ENCODE measurements at regions not wholly inside any gene's neighbourhood (a gene's known extent, or its start where the extent isn't known, plus 50 kb on each side); places are given as distances from the start of the nearest gene placed in this dataset.

GRCh38 chr17:63136369-63137012 lies 170.5 kb downstream of the TANC2 start:
- no peak overlapping the region for H3K4me2 ChIP-seq
- H2AFZ ChIP-seq (ENCODE audit: low read depth): no peak overlapping the region
- no peak overlapping the region for H3K9ac ChIP-seq
- H3K27ac ChIP-seq: no peak overlapping the region
- no peak overlapping the region for H3K4me3 ChIP-seq (IDR thresholded peaks at IDR 0.05; ENCODE audit: insufficient read depth, low read depth, low read length)
- TF ChIP-seq CTCF (conservative IDR thresholded peaks at IDR 0.05; ENCODE audit: low read depth, low read length): no peak
- H3K79me2 ChIP-seq (ENCODE audit: insufficient read depth, low read depth): no peaks in the 10 kb centered on the region
- H3K4me1 ChIP-seq (ENCODE audit: low read depth, poor library complexity, severe bottlenecking): peaks cover 19% of the 10 kb centered on the region
- no peaks in the 10 kb centered on the region for H3K36me3 ChIP-seq (ENCODE audit: insufficient read depth)
- no peaks in the 10 kb centered on the region for H3K27me3 ChIP-seq (ENCODE audit: insufficient read depth, low read depth)
- H4K20me1 ChIP-seq (ENCODE audit: insufficient read depth): no peaks in the 10 kb centered on the region

GRCh38 chr17:63137163-63137562 lies 171.1 kb downstream of the TANC2 start:
- H2AFZ ChIP-seq (ENCODE audit: low read depth): no peak overlapping the region
- no peak for TF ChIP-seq CTCF (conservative IDR thresholded peaks at IDR 0.05; ENCODE audit: low read depth, low read length)
- peaks cover 19% of the 10 kb centered on the region for H3K4me1 ChIP-seq (ENCODE audit: low read depth, poor library complexity, severe bottlenecking)

GRCh38 chr17:63138713-63139112 lies 172.7 kb downstream of the TANC2 start:
- no peak for TF ChIP-seq CTCF (conservative IDR thresholded peaks at IDR 0.05; ENCODE audit: low read depth, low read length)
- H3K4me3 ChIP-seq (IDR thresholded peaks at IDR 0.05; ENCODE audit: insufficient read depth, low read depth, low read length): no peak overlapping the region
- no peak overlapping the region for H3K4me2 ChIP-seq
- no peak overlapping the region for H3K27ac ChIP-seq
- H2AFZ ChIP-seq (ENCODE audit: low read depth): no peak overlapping the region
- H3K27me3 ChIP-seq (ENCODE audit: insufficient read depth, low read depth): no peaks in the 10 kb centered on the region
- H3K9ac ChIP-seq: no peak overlapping the region
- H3K4me1 ChIP-seq (ENCODE audit: low read depth, poor library complexity, severe bottlenecking): peaks cover 19% of the 10 kb centered on the region
- H3K79me2 ChIP-seq (ENCODE audit: insufficient read depth, low read depth): no peaks in the 10 kb centered on the region
- no peaks in the 10 kb centered on the region for H3K36me3 ChIP-seq (ENCODE audit: insufficient read depth)
- no peaks in the 10 kb centered on the region for H4K20me1 ChIP-seq (ENCODE audit: insufficient read depth)

More at GRCh38 chr17:63137163-63137562, 171.1 kb downstream of the TANC2 start:
- Histone ChIP-seq H3K36me3 (ENCODE audit: insufficient read depth) (no peaks in the 10 kb centered on the region), H3K27ac (no peak overlapping the region), H3K79me2 (ENCODE audit: insufficient read depth, low read depth) (no peaks in the 10 kb centered on the region), H4K20me1 (ENCODE audit: insufficient read depth) (no peaks in the 10 kb centered on the region), H3K9ac (no peak overlapping the region), H3K27me3 (ENCODE audit: insufficient read depth, low read depth) (no peaks in the 10 kb centered on the region), H3K4me2 (no peak overlapping the region), H3K4me3 (IDR thresholded peaks at IDR 0.05; ENCODE audit: insufficient read depth, low read depth, low read length) (no peak overlapping the region)

- no peaks in the 10 kb centered on the region for H4K20me1 ChIP-seq (ENCODE audit: insufficient read depth)
- H3K27ac ChIP-seq: no peak overlapping the region
- TF ChIP-seq CTCF (conservative IDR thresholded peaks at IDR 0.05; ENCODE audit: low read depth, low read length): no peak
- H3K9ac ChIP-seq: no peak overlapping the region
- H3K4me1 ChIP-seq (ENCODE audit: low read depth, poor library complexity, severe bottlenecking): peaks cover 19% of the 10 kb centered on the region
- H3K27me3 ChIP-seq (ENCODE audit: insufficient read depth, low read depth): no peaks in the 10 kb centered on the region
- H2AFZ ChIP-seq (ENCODE audit: low read depth): no peak overlapping the region
- peak overlapping the region; percentile 29; the same call in 1 of the 2 replicates for H3K4me2 ChIP-seq
- no peak overlapping the region for H3K4me3 ChIP-seq (IDR thresholded peaks at IDR 0.05; ENCODE audit: insufficient read depth, low read depth, low read length)
- H3K79me2 ChIP-seq (ENCODE audit: insufficient read depth, low read depth): no peaks in the 10 kb centered on the region
- H3K36me3 ChIP-seq (ENCODE audit: insufficient read depth): no peaks in the 10 kb centered on the region
Observed at GRCh38 chr17:63139356-63139755, 173.3 kb downstream of the TANC2 start.

All from KMS-11 (cell line).